ENCODE measurements at regions not wholly inside any gene's neighbourhood (a gene's known extent, or its start where the extent isn't known, plus 50 kb on each side); places are given as distances from the start of the nearest gene placed in this dataset.

- no peak overlapping the region for H2AFZ ChIP-seq (ENCODE audit: low read length)
- H4K20me1 ChIP-seq (ENCODE audit: insufficient read depth, low read length), result no peaks in the 10 kb centered on the region
- no peak for DNase-seq (ENCODE audit: low spot score)
- intact Hi-C loops (cut with micrococcal nuclease; ENCODE audit: unreplicated experiment), result no loop called here
- WGBS (ENCODE audit: low lambda C conversion rate), result 3% methylated on average over 2 of the region's 2 CpGs
- no peaks in the 10 kb centered on the region for H3K27me3 ChIP-seq (ENCODE audit: control insufficient read depth in 1 of 2, insufficient read depth in 2 of 2, low read length in 2 of 2)
- no peak overlapping the region for H3K27ac ChIP-seq (ENCODE audit: extremely low read length, insufficient read depth, low read length)
- no peaks in the 10 kb centered on the region for H3K36me3 ChIP-seq (replicated peaks in 1 of 2; ENCODE audit: control insufficient read depth in 1 of 2, insufficient read depth in 2 of 2, low read length in 2 of 2)
- no peak for ATAC-seq
- no peaks in the 10 kb centered on the region for H3K4me1 ChIP-seq (ENCODE audit: insufficient read depth, low read length)
- FAIRE-seq, result no peak
- in situ Hi-C loops (cut with HindIII; ENCODE audit: extremely low pct_ligation_motif_present, low pct_unique_long_range_greater_than_20kb), result no loop called here
- H3K9ac ChIP-seq (ENCODE audit: insufficient read depth, low read depth, low read length), result no peak overlapping the region
- BruUV-seq (replicated peaks), result no TSS peak
- H3K4me3 ChIP-seq (replicated peaks in 1 of 3; ENCODE audit: insufficient read depth in 1 of 3, low read depth in 2 of 3, low read length in 3 of 3), result no peak overlapping the region
- TF ChIP-seq ARID4A (CRISPR knock-in tag; IDR thresholded peaks at IDR 0.05; ENCODE audit: borderline replicate concordance) (no peak), HNRNPK (IDR thresholded peaks at IDR 0.05; ENCODE audit: low read depth, low read length, poor library complexity, severe bottlenecking) (no peak)
- H3K79me2 ChIP-seq (ENCODE audit: insufficient read depth, low read length), result no peaks in the 10 kb centered on the region
- CTCF ChIA-PET (ENCODE audit: low intra/inter-chr PET ratio, low total read pairs), result no interaction called here
- no peaks in the 10 kb centered on the region for H3K9me3 ChIP-seq (ENCODE audit: low read length)
- POLR2A ChIA-PET, result no interaction called here
- H3K4me2 ChIP-seq (ENCODE audit: low read depth, low read length), result no peak overlapping the region
These were observed 149.4 kb upstream of the BMP2 start for GRCh38 chr20:6618051-6618450.

- Histone ChIP-seq H3K27me3 (ENCODE audit: control insufficient read depth in 1 of 2, insufficient read depth in 2 of 2, low read length in 2 of 2) (no peaks in the 10 kb centered on the region), H3K27ac (ENCODE audit: extremely low read length, insufficient read depth, low read length) (no peak overlapping the region), H3K4me2 (ENCODE audit: low read depth, low read length) (no peak overlapping the region), H3K4me3 (replicated peaks in 1 of 3; ENCODE audit: insufficient read depth in 1 of 3, low read depth in 2 of 3, low read length in 3 of 3) (no peak overlapping the region), H4K20me1 (ENCODE audit: insufficient read depth, low read length) (no peaks in the 10 kb centered on the region), H3K79me2 (ENCODE audit: insufficient read depth, low read length) (no peaks in the 10 kb centered on the region), H3K9ac (ENCODE audit: insufficient read depth, low read depth, low read length) (no peak overlapping the region), H3K4me1 (ENCODE audit: insufficient read depth, low read length) (peaks cover 8% of the 10 kb centered on the region; the same call in 1 of the 2 replicates), H2AFZ (ENCODE audit: low read length) (no peak overlapping the region), H3K36me3 (replicated peaks in 1 of 2; ENCODE audit: control insufficient read depth in 1 of 2, insufficient read depth in 2 of 2, low read length in 2 of 2) (no peaks in the 10 kb centered on the region), H3K9me3 (ENCODE audit: low read length) (no peaks in the 10 kb centered on the region)
- CTCF ChIA-PET (ENCODE audit: low intra/inter-chr PET ratio, low total read pairs), result no interaction called here
- intact Hi-C loops (cut with micrococcal nuclease; ENCODE audit: unreplicated experiment) (no loop called here), in situ Hi-C loops (cut with HindIII; ENCODE audit: extremely low pct_ligation_motif_present, low pct_unique_long_range_greater_than_20kb) (no loop called here)
- WGBS (ENCODE audit: low lambda C conversion rate), result 0% methylated on average over 1 of the region's 1 CpG
- FAIRE-seq (no peak), DNase-seq (ENCODE audit: low spot score) (no peak), ATAC-seq (no peak)
- POLR2A ChIA-PET, result no interaction called here
- TF ChIP-seq, protein P1, sequence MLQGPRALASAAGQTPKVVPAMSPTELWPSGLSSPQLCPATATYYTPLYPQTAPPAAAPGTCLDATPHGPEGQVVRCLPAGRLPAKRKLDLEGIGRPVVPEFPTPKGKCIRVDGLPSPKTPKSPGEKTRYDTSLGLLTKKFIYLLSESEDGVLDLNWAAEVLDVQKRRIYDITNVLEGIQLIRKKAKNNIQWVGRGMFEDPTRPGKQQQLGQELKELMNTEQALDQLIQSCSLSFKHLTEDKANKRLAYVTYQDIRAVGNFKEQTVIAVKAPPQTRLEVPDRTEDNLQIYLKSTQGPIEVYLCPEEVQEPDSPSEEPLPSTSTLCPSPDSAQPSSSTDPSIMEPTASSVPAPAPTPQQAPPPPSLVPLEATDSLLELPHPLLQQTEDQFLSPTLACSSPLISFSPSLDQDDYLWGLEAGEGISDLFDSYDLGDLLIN (CRISPR knock-in tag; IDR thresholded peaks at IDR 0.05; ENCODE audit: borderline replicate concordance), result no peak
- TF ChIP-seq, protein P2, sequence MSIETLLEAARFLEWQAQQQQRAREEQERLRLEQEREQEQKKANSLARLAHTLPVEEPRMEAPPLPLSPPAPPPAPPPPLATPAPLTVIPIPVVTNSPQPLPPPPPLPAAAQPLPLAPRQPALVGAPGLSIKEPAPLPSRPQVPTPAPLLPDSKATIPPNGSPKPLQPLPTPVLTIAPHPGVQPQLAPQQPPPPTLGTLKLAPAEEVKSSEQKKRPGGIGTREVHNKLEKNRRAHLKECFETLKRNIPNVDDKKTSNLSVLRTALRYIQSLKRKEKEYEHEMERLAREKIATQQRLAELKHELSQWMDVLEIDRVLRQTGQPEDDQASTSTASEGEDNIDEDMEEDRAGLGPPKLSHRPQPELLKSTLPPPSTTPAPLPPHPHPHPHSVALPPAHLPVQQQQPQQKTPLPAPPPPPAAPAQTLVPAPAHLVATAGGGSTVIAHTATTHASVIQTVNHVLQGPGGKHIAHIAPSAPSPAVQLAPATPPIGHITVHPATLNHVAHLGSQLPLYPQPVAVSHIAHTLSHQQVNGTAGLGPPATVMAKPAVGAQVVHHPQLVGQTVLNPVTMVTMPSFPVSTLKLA (IDR thresholded peaks at IDR 0.05), result peak; percentile 69
- no TSS peak for BruUV-seq (replicated peaks)
These were observed 151.1 kb upstream of the BMP2 start for GRCh38 chr20:6616421-6616820.
